ENCODE measurements at regions not wholly inside any gene's neighbourhood (a gene's known extent, or its start where the extent isn't known, plus 50 kb on each side); places are given as distances from the start of the nearest gene placed in this dataset.

DNA sequence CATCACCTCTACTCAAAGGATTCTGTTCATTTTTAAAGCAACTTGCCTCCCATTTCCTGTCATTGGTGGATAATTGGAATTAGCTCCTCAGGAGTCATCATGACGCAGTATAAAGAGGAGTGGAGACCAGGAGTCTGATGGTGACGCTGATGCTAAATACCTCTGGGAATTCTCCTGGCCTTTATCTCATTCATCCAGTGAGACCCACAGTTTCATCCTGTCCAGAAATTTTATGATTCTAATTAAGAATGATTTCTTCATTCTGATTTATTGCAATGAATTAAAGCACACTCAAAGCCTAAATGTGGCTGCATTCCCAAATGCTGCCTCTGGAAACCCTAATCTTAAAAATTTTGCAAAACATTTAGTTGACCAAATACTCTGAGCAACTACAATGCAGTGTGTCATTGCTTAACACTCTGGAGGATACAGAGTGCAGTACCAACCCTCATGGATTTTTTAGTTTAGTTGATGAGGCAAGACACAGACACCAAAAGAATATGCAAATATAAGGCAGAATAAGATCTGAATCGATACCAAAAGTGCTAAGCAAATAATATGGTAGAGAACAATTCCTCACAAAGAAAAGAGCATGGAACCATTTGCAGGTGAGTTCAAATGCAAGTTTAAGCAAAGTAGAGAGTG lies 236.2 kb downstream of the ETAA1 start:
- DNase-seq = no peak
- no peak overlapping the region for H3K27ac Mint-ChIP-seq
- no peaks in the 10 kb centered on the region for H3K4me1 Mint-ChIP-seq (ENCODE audit: low read depth)
- ATAC-seq = no peak
- POLR2A ChIA-PET = no interaction called here
- TF ChIP-seq, protein P1, sequence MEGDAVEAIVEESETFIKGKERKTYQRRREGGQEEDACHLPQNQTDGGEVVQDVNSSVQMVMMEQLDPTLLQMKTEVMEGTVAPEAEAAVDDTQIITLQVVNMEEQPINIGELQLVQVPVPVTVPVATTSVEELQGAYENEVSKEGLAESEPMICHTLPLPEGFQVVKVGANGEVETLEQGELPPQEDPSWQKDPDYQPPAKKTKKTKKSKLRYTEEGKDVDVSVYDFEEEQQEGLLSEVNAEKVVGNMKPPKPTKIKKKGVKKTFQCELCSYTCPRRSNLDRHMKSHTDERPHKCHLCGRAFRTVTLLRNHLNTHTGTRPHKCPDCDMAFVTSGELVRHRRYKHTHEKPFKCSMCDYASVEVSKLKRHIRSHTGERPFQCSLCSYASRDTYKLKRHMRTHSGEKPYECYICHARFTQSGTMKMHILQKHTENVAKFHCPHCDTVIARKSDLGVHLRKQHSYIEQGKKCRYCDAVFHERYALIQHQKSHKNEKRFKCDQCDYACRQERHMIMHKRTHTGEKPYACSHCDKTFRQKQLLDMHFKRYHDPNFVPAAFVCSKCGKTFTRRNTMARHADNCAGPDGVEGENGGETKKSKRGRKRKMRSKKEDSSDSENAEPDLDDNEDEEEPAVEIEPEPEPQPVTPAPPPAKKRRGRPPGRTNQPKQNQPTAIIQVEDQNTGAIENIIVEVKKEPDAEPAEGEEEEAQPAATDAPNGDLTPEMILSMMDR (IDR thresholded peaks at IDR 0.05) = no peak
- H3K27me3 Mint-ChIP-seq = peaks cover 5% of the 10 kb centered on the region
- H3K36me3 Mint-ChIP-seq (ENCODE audit: low read depth) = no peaks in the 10 kb centered on the region
- CTCF ChIA-PET = interaction anchor here (2.1 kb wide), 1 partner anchor 18 kb away, joined by 5 read pairs; no protein-coding TSS in a partner anchor
- peaks cover 2% of the 10 kb centered on the region for H3K9me3 Mint-ChIP-seq
- intact Hi-C loops (cut with micrococcal nuclease) = no loop called here
- H3K4me3 Mint-ChIP-seq = no peak overlapping the region

DNA sequence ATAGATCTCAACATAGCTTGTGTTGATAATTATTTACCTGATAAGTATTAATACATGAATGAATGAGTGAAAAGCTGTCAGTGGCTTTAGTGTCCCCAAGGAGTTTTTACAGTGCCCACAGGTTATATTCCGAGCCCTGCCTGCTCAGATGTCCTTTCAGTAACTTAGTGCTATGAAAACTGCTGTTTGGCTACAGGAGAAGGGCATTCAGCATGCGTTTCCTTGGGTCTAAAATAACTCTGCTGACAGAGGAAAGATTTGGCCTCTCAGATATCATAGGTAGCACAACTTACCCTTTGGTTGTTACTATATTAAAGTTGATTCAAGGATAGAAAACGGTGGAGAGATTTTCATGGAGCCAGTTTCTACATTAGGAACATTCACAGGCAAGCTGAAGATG lies 241.0 kb downstream of the ETAA1 start:
- no peak for ATAC-seq
- Mint-ChIP-seq H3K4me3 (no peak overlapping the region), H3K36me3 (ENCODE audit: low read depth) (no peaks in the 10 kb centered on the region), H3K4me1 (ENCODE audit: low read depth) (no peaks in the 10 kb centered on the region), H3K27ac (no peak overlapping the region), H3K9me3 (peaks cover 2% of the 10 kb centered on the region), H3K27me3 (peaks cover 2% of the 10 kb centered on the region)
- intact Hi-C loops (cut with micrococcal nuclease) = no loop called here
- no peak for DNase-seq
- TF ChIP-seq, protein P1 (IDR thresholded peaks at IDR 0.05) = no peak
- POLR2A ChIA-PET = interaction anchor here (0.6 kb wide), 1 partner anchor 230 kb away, joined by 3 read pairs; no protein-coding TSS in a partner anchor
- CTCF ChIA-PET = no interaction called here

DNA sequence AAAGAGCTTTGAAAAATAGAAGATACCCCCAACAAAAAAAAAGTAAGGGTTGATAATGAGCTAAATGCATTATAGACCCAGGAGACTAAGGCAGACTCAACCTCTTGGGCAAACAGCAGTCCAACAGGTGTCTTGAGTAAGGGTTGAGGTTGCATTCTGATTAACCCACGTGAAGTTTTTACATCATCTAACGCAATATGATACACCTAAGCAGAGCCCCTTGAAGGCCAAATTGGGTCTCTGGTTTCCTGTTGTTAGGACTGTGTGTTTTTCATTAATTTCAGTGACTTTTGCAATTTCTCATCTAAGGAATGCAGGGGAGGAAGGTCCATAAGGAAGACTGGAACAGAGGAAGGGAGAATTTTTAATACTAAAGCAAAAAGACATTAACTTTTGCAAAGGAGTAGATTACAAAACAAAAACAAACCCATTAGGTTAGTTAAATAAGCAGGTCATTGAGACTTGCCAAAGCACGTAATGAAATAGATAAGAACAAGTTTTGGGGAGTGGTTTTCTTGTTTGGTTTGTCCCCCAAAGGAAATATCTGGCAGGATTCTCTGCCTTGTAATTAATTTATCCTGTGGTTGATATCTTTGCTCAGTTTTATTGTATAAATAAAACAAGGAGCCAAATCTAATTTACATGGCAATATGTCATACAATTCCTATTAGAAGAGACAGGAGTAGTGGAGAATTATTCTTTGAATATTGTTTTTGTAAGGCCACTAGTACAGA lies 244.3 kb downstream of the ETAA1 start:
- Mint-ChIP-seq H3K27ac (no peak overlapping the region), H3K27me3 (no peaks in the 10 kb centered on the region), H3K4me1 (ENCODE audit: low read depth) (no peaks in the 10 kb centered on the region), H3K36me3 (ENCODE audit: low read depth) (no peaks in the 10 kb centered on the region), H3K9me3 (peaks cover under 1% of the 10 kb centered on the region), H3K4me3 (no peak overlapping the region)
- ChIA-PET CTCF (no interaction called here), POLR2A (no interaction called here)
- ATAC-seq (no peak), DNase-seq (no peak)
- intact Hi-C loops (cut with micrococcal nuclease) = no loop called here
- TF ChIP-seq, protein P1 (IDR thresholded peaks at IDR 0.05) = no peak

DNA sequence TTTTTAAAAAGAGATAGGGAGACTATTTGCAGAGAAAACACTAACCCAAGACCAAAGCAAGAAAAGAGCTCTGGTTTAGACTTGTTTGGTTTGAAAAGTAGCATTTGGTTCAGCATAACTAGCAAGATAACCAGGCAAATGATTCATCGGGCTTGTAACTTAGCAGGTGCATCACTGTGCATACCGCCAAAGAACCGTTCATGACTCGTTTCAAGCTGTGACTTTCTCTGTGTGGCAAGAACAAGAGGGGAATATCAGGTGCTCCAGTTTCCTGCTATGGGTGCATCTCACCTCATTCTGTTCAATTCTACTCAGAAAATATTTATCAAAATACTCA lies 244.9 kb downstream of the ETAA1 start:
- Mint-ChIP-seq H3K36me3 (ENCODE audit: low read depth) (no peaks in the 10 kb centered on the region), H3K27me3 (no peaks in the 10 kb centered on the region), H3K4me3 (no peak overlapping the region), H3K4me1 (ENCODE audit: low read depth) (no peaks in the 10 kb centered on the region), H3K9me3 (peaks cover 6% of the 10 kb centered on the region), H3K27ac (no peak overlapping the region)
- ChIA-PET CTCF (no interaction called here), POLR2A (no interaction called here)
- TF ChIP-seq, protein P1 (IDR thresholded peaks at IDR 0.05) = no peak
- ATAC-seq (no peak), DNase-seq (no peak)
- intact Hi-C loops (cut with micrococcal nuclease) = no loop called here

DNA sequence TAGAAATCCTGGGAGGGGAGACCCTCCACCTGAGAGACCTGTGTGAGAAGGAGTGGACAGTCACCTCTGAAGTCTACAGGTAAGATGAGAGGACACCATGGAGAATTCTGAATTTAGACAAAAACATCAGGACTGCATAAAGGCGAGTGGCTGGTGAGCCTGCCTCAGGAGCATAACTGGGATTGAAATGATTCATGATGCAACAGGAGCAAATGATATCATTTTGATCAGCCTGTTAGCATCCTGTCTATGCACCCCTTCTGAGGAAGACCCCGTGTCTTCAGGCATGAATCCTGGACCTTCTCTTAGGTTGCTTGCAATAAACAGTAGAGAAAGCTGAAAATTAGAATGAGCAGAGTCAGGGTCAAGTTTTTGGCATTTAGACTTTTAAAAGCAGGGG lies 245.8 kb downstream of the ETAA1 start:
- Mint-ChIP-seq H3K27ac (no peak overlapping the region), H3K4me1 (ENCODE audit: low read depth) (no peaks in the 10 kb centered on the region), H3K36me3 (ENCODE audit: low read depth) (no peaks in the 10 kb centered on the region), H3K4me3 (no peak overlapping the region), H3K27me3 (no peaks in the 10 kb centered on the region), H3K9me3 (peaks cover 8% of the 10 kb centered on the region)
- no peak for ATAC-seq
- CTCF ChIA-PET = no interaction called here
- intact Hi-C loops (cut with micrococcal nuclease) = no loop called here
- DNase-seq = no peak
- POLR2A ChIA-PET = no interaction called here
- TF ChIP-seq, protein P1 (IDR thresholded peaks at IDR 0.05) = no peak
